IMR-90 (cell line): ENCODE measurements at regions not wholly inside any gene's neighbourhood (a gene's known extent, or its start where the extent isn't known, plus 50 kb on each side); places are given as distances from the start of the nearest gene placed in this dataset.

ENCODE experiments used
- ATAC-seq: fragments of 200-7000 bp; cut with Tn5 transposase; 2 replicates; pipeline ENCODE4 v1.9.1; 2020; ENCODE audit warnings: low read depth, mild to moderate bottlenecking, moderate library complexity
- BruUV-seq: library from RNA; stranded (reverse); fragments of 400-500 nt; replicated peaks from 2 replicates; lab custom pipeline; 2021; lab: Mats Ljungman, UMichigan
- CTCF ChIA-PET: fragments of 300-600 bp; formaldehyde crosslinking; extraction: SDS; loops from one replicate; lab custom pipeline; 2021; ENCODE audit warnings: antibody characterized with exemption; lab: Yijun Ruan, JAX
- POLR2A ChIA-PET: fragments of 300-600 bp; sonication (Branson Sonifier 250); formaldehyde crosslinking; loops from one replicate; lab custom pipeline; 2022; ENCODE audit warnings: antibody characterized with exemption; ENCODE audit not compliant: unreplicated experiment; lab: Charles Lee
- DNase-seq: peaks from one replicate; pipeline ENCODE4 v3.0.0; 2013
- H2AFZ ChIP-seq: replicated peaks from 2 replicates; pipeline ENCODE3; 2013; ENCODE audit warnings: low read length, mild to moderate bottlenecking; ENCODE audit not compliant: poor library complexity
- H2AK5ac ChIP-seq: 2 replicates; pipeline ENCODE4 v1.6.1; 2013; ENCODE audit warnings: low read depth, low read length, inconsistent platforms
- H2AK9ac ChIP-seq: replicated peaks from 2 replicates; pipeline ENCODE3; 2013; ENCODE audit warnings: mild to moderate bottlenecking, low read depth, low read length, moderate library complexity; ENCODE audit not compliant: poor library complexity
- H2BK120ac ChIP-seq: 2 replicates; pipeline ENCODE4 v1.6.1; 2013; ENCODE audit warnings: low read depth, low read length, inconsistent platforms
- H2BK15ac ChIP-seq: 3 replicates; pipeline ENCODE4 v1.6.1; 2013; ENCODE audit warnings: low read depth, low read length, inconsistent platforms
- H2BK20ac ChIP-seq: 2 replicates; pipeline ENCODE4 v1.6.1; 2013; ENCODE audit warnings: low read depth, mild to moderate bottlenecking, inconsistent platforms, low read length, moderate library complexity
- H2BK5ac ChIP-seq: 2 replicates; pipeline ENCODE4 v1.6.1; 2013; ENCODE audit warnings: mild to moderate bottlenecking, low read depth, low read length, inconsistent platforms; ENCODE audit not compliant: poor library complexity, severe bottlenecking
- H3K14ac ChIP-seq: replicated peaks from 2 replicates; pipeline ENCODE4 v1.6.1; 2013; ENCODE audit warnings: low read depth, low read length, inconsistent platforms
- H3K18ac ChIP-seq: 2 replicates; pipeline ENCODE4 v1.6.1; 2013; ENCODE audit warnings: low read depth, low read length, control low read depth
- H3K23ac ChIP-seq: 2 replicates; pipeline ENCODE4 v1.6.1; 2013; ENCODE audit warnings: low read depth, low read length, inconsistent platforms
- H3K27ac ChIP-seq: 2 replicates; pipeline ENCODE4 v1.5.1; 2013; ENCODE audit warnings: mild to moderate bottlenecking, control low read depth, low read length; ENCODE audit not compliant: insufficient read depth
- H3K27me3 ChIP-seq: 2 replicates; pipeline ENCODE4 v1.6.1; 2013; ENCODE audit warnings: low read length; ENCODE audit not compliant: control insufficient read depth, insufficient read depth
- H3K36me3 ChIP-seq: 2 replicates; pipeline ENCODE4 v1.6.1; 2013; ENCODE audit warnings: low read length, mixed read lengths; ENCODE audit not compliant: control insufficient read depth, insufficient read depth
- H3K4ac ChIP-seq: 2 replicates; pipeline ENCODE4 v1.6.1; 2013; ENCODE audit warnings: low read depth, low read length, inconsistent platforms
- H3K4me1 ChIP-seq: 2 replicates; pipeline ENCODE4 v1.6.1; 2013; ENCODE audit warnings: low read length, mixed read lengths; ENCODE audit not compliant: control insufficient read depth, insufficient read depth
- H3K4me2 ChIP-seq: 2 replicates; pipeline ENCODE4 v1.6.1; 2013; ENCODE audit warnings: low read depth, mild to moderate bottlenecking, control low read depth, low read length, moderate library complexity
- H3K4me3 ChIP-seq: 2 replicates; pipeline ENCODE4 v1.5.1; 2013; ENCODE audit warnings: low read depth, mild to moderate bottlenecking, control low read depth, low read length, moderate library complexity; ENCODE audit not compliant: insufficient read depth
- H3K56ac ChIP-seq: 2 replicates; pipeline ENCODE4 v1.6.1; 2013; ENCODE audit warnings: low read length, inconsistent platforms; ENCODE audit not compliant: insufficient read depth; ENCODE audit errors: extremely low read depth
- H3K79me1 ChIP-seq, 2 experiments: 2 replicates each; pipeline ENCODE4 v1.6.1; 2013; ENCODE audit warnings: low read length in 2 of 2, inconsistent platforms in 1 of 2, low read depth in 1 of 2
- H3K9ac ChIP-seq: 2 replicates; pipeline ENCODE4 v1.6.1; 2013; ENCODE audit warnings: low read depth, low read length, control low read depth
- H3K9me1 ChIP-seq: 2 replicates; pipeline ENCODE4 v1.6.1; 2013; ENCODE audit warnings: low read length, inconsistent platforms; ENCODE audit not compliant: insufficient read depth
- H3K9me3 ChIP-seq: 2 replicates; pipeline ENCODE4 v1.6.1; 2013; ENCODE audit warnings: low read length; ENCODE audit not compliant: control insufficient read depth, insufficient read depth
- H4K20me1 ChIP-seq: 2 replicates; pipeline ENCODE4 v1.6.1; 2013; ENCODE audit warnings: low read length, inconsistent platforms; ENCODE audit not compliant: insufficient read depth
- H4K5ac ChIP-seq: 2 replicates; pipeline ENCODE4 v1.6.1; 2013; ENCODE audit warnings: mild to moderate bottlenecking, low read depth, low read length, control low read depth
- H4K8ac ChIP-seq, 2 experiments: 2 replicates each; pipeline ENCODE4 v1.6.1; 2013; ENCODE audit warnings: low read depth in 2 of 2, low read length in 2 of 2, control low read depth in 1 of 2, inconsistent platforms in 1 of 2
- H4K91ac ChIP-seq: 2 replicates; pipeline ENCODE4 v1.6.1; 2013; ENCODE audit warnings: low read depth, low read length, inconsistent platforms; ENCODE audit not compliant: insufficient read depth
- CEBPB ChIP-seq: IDR thresholded peaks from 2 replicates; pipeline ENCODE4 v1.6.1; 2012; ENCODE audit warnings: low read depth, low read length, improper control_type of control experiment
- CHD1 ChIP-seq: IDR thresholded peaks from 2 replicates; pipeline ENCODE4 v1.6.1; 2012; ENCODE audit warnings: low read depth, low read length, improper control_type of control experiment
- MXI1 ChIP-seq: IDR thresholded peaks from 2 replicates; pipeline ENCODE4 v1.6.1; 2012; ENCODE audit warnings: low read depth, mild to moderate bottlenecking, low read length, moderate library complexity, borderline replicate concordance
- NFE2L2 ChIP-seq: fragments of 150-350 bp; IDR thresholded peaks from 2 replicates; pipeline ENCODE4 v1.6.1; 2016; ENCODE audit warnings: low read depth, mild to moderate bottlenecking, low read length
- POLR2A ChIP-seq: IDR thresholded peaks from 2 replicates; pipeline ENCODE4 v1.6.1; 2012; ENCODE audit warnings: mild to moderate bottlenecking, low read depth, low read length
- RCOR1 ChIP-seq: IDR thresholded peaks from 2 replicates; pipeline ENCODE4 v1.6.1; 2012; ENCODE audit warnings: mild to moderate bottlenecking, low read length, improper control_type of control experiment; ENCODE audit not compliant: insufficient replicate concordance
- RFX5 ChIP-seq: IDR thresholded peaks from 2 replicates; pipeline ENCODE4 v1.8.0; 2012; ENCODE audit warnings: low read depth, mild to moderate bottlenecking, low read length, moderate library complexity
- USF2 ChIP-seq: fragments of 150-350 bp; IDR thresholded peaks from 2 replicates; pipeline ENCODE4 v1.6.1; 2017; ENCODE audit warnings: mild to moderate bottlenecking, antibody characterized with exemption, low read length, low read depth
- WGBS, 2 experiments: methylation state at CpG; one replicate each; pipeline versions ENCODE4 v1.1.5 to v1.1.7; 2013; ENCODE audit warnings: missing lambda C conversion rate in 2 of 2; ENCODE audit not compliant: insufficient read length in 1 of 2; ENCODE audit errors: extremely low coverage in 2 of 2; 5-methylcytosine and 5-hydroxymethylcytosine counted together
- dilution Hi-C: fragments of 300-500 bp; cut with HindIII; formaldehyde crosslinking; loops from one replicate; pipeline ENCODE4 v1.14.3; 2018; ENCODE audit warnings: low sequenced_read_pairs; ENCODE audit not compliant: unreplicated experiment
- in situ Hi-C: fragments of 300-500 bp; cut with MboI; formaldehyde crosslinking; loops from 3 replicates; pipeline ENCODE4 v1.14.3; 2019; ENCODE audit warnings: low sequenced_read_pairs, inconsistent platforms, mixed read lengths
- intact Hi-C: fragments of 100-400 bp; cut with micrococcal nuclease; formaldehyde crosslinking; loops from 2 replicates; pipeline ENCODE4 v1.10.0; 2022

DNA sequence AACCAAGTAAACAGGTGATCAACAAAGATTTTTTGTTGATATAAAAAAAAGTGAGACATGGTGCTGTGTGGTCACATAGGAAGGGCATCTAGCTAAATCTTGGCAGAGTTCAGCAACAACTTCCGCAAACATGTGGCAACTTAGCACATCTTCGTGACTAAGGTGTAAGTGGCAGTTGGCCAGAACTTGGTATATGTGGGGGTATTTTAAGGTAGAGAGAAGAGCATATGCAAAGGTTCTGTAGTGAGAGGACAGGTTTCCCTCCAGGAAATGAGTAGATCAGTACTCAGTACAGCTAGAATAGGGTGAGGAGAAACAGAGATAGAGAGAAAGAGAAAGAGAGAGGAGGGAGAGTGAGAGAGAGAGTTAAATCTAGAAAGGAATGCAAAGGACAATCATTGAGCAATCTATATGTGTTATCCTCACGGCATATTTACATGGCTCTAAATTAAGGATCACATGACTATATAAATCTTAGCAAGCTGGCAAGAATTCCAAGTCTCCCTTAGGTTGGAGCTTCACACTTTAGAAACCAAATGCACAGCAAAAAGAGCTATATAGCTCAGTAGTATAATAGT lies 227.7 kb upstream of the HMGA2 start:
- Histone ChIP-seq H3K79me1 (peaks cover 0 to 2% of the 10 kb centered on the region in 2 experiments; a peak in 2 of 4 replicates), H3K4me2 (peak overlapping the region; percentile 60; the same call in 1 of the 2 replicates), H3K9me1 (no peaks in the 10 kb centered on the region; the same call in 1 of the 2 replicates), H2AFZ (no peak overlapping the region), H2BK15ac (peak overlapping the region; percentile 75), H3K4ac (peak overlapping the region; percentile 51), H2BK120ac (peak overlapping the region; percentile 77; the same call in 1 of the 2 replicates), H2AK9ac (no peak overlapping the region), H3K18ac (peak overlapping the region; percentile 100), H3K27ac (peak overlapping the region; percentile 56; the same call in 1 of the 2 replicates), H3K36me3 (no peaks in the 10 kb centered on the region), H4K20me1 (no peaks in the 10 kb centered on the region), H4K5ac (peak overlapping the region; percentile 97), H3K14ac (peak overlapping the region; percentile 11), H3K9me3 (no peaks in the 10 kb centered on the region), H3K4me3 (no peak overlapping the region), H3K27me3 (no peaks in the 10 kb centered on the region), H3K23ac (peak overlapping the region; percentile 6; the same call in 1 of the 2 replicates), H4K91ac (peak overlapping the region; percentile 61), H2BK5ac (peak overlapping the region; percentile 74), H3K56ac (no peak overlapping the region), H2AK5ac (peak overlapping the region; percentile 84), H2BK20ac (peak overlapping the region; percentile 87; the same call in 1 of the 2 replicates), H3K4me1 (peaks cover 19% of the 10 kb centered on the region), H3K9ac (no peak overlapping the region), H4K8ac (peak overlapping the region; percentile 14 to 62)
- BruUV-seq = no TSS peak
- peak; percentile 27 for DNase-seq
- no peak for TF ChIP-seq CHD1
- TF ChIP-seq POLR2A = no peak
- no peak for TF ChIP-seq NFE2L2
- TF ChIP-seq RCOR1 = no peak
- TF ChIP-seq USF2 = no peak
- no peak for TF ChIP-seq MXI1
- no peak for TF ChIP-seq RFX5
- peak; percentile 49; the same call in 1 of the 2 replicates for TF ChIP-seq CEBPB
- in situ Hi-C loops (no loop called here), dilution Hi-C loops (no loop called here), intact Hi-C loops (no loop called here)
- ChIA-PET POLR2A (no interaction called here), CTCF (interaction anchor here (1.1 kb wide), 1 partner anchor 23 kb away, joined by 5 read pairs; no protein-coding TSS in a partner anchor)
- ATAC-seq = peak; percentile 35
- WGBS, 2 experiments = 92% methylated on average over 2 of the region's 3 CpGs; no CpG with 5 or more reads in 1 of the 2 experiments
